Activated CD4-positive, alpha-beta T cell treated with anti-CD3 and anti-CD28 coated beads, Interleukin-2, amount 10 ng/mL, durations not matched to agents 7 days and 5 days (primary cell): ENCODE measurements at regions not wholly inside any gene's neighbourhood (a gene's known extent, or its start where the extent isn't known, plus 50 kb on each side); places are given as distances from the start of the nearest gene placed in this dataset.

ENCODE experiments used
- CTCF ChIA-PET: fragments of 350-600 bp; sonication (Branson Sonifier 250); formaldehyde crosslinking; loops from one replicate; lab custom pipeline; 2021; ENCODE audit warnings: antibody characterized with exemption; lab: Charles Lee
- POLR2A ChIA-PET: fragments of 350-600 bp; sonication (Branson Sonifier 250); formaldehyde crosslinking; loops from one replicate; lab custom pipeline; 2021; ENCODE audit warnings: antibody characterized with exemption; lab: Charles Lee
- DNase-seq: peaks from one replicate; pipeline ENCODE4 v3.0.0-alpha.2; 2020
- H3K27ac Mint-ChIP-seq: one replicate; pipeline ENCODE4 v1.8.0; 2021; ENCODE audit warnings: mild to moderate bottlenecking, moderate library complexity, mixed read lengths
- H3K27me3 Mint-ChIP-seq: one replicate; pipeline ENCODE4 v1.8.0; 2021; ENCODE audit warnings: mixed read lengths
- H3K36me3 Mint-ChIP-seq: one replicate; pipeline ENCODE4 v1.8.0; 2021; ENCODE audit warnings: low read depth, mixed read lengths
- H3K4me1 Mint-ChIP-seq: one replicate; pipeline ENCODE4 v1.8.0; 2021; ENCODE audit warnings: mixed read lengths
- H3K4me3 Mint-ChIP-seq: one replicate; pipeline ENCODE4 v1.8.0; 2021; ENCODE audit warnings: mild to moderate bottlenecking, moderate library complexity, mixed read lengths
- H3K9me3 Mint-ChIP-seq: one replicate; pipeline ENCODE4 v1.8.0; 2021; ENCODE audit warnings: mixed read lengths

DNA sequence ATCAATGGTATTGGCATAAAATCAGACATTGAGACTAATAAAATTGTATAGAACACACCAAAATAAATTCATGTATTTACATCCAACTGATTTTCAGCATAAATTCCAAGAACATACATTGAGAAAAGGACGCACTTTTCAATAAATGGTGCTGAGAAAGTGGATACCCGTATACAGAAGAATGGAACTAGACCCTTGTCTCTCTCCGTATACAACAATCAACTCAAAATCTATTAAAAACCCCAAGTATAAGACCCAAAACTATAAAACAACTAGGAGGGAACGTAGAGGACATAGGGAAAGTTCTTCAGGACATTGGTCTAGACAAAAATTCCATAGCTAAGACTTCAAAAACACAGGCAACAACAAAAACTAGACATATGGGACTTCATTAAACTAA lies 97.4 kb downstream of the GGTLC2 start:
- ChIA-PET POLR2A (no interaction called here), CTCF (interaction anchor here (4.1 kb wide), 1 partner anchor 12 kb away, joined by 13 read pairs; no protein-coding TSS in a partner anchor)
- H3K4me1 Mint-ChIP-seq = no peaks in the 10 kb centered on the region
- H3K36me3 Mint-ChIP-seq = no peaks in the 10 kb centered on the region
- H3K27ac Mint-ChIP-seq = no peak overlapping the region
- DNase-seq = no peak
- H3K9me3 Mint-ChIP-seq = no peaks in the 10 kb centered on the region
- peaks cover 40% of the 10 kb centered on the region for H3K27me3 Mint-ChIP-seq
- no peak overlapping the region for H3K4me3 Mint-ChIP-seq

DNA sequence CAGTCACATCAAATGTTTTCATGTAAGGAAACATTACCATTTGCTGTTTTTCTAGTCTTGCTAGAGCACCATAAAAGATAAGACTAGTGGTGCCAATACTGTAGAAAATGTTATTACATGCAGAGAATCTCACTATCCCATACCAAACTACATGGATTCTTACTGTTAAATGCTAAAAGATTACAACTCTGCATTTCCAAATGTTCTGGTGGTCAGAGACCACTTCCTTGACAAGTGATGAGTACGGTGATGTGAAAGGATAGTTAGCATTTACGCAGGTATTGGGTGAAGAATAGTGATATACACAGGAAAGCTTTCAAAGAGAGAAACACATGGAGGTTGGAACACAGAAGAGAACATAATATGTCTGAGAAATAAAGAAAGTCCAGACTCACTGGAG lies 98.2 kb downstream of the GGTLC2 start:
- POLR2A ChIA-PET = interaction anchor here (0.6 kb wide), 1 partner anchor 101 kb away, joined by 9 read pairs; no protein-coding TSS in a partner anchor
- CTCF ChIA-PET = interaction anchor here (4.1 kb wide), 1 partner anchor 11 kb away, joined by 13 read pairs; no protein-coding TSS in a partner anchor
- no peaks in the 10 kb centered on the region for H3K9me3 Mint-ChIP-seq
- no peak overlapping the region for H3K27ac Mint-ChIP-seq
- H3K27me3 Mint-ChIP-seq = peaks cover 35% of the 10 kb centered on the region
- no peak overlapping the region for H3K4me3 Mint-ChIP-seq
- no peaks in the 10 kb centered on the region for H3K36me3 Mint-ChIP-seq
- no peaks in the 10 kb centered on the region for H3K4me1 Mint-ChIP-seq
- no peak for DNase-seq

- ChIA-PET POLR2A (no interaction called here), CTCF (interaction anchor here (4.1 kb wide), 1 partner anchor 10 kb away, joined by 13 read pairs; no protein-coding TSS in a partner anchor)
- H3K27me3 Mint-ChIP-seq = peaks cover 32% of the 10 kb centered on the region
- H3K27ac Mint-ChIP-seq = no peak overlapping the region
- no peaks in the 10 kb centered on the region for H3K9me3 Mint-ChIP-seq
- no peaks in the 10 kb centered on the region for H3K36me3 Mint-ChIP-seq
- DNase-seq = no peak
- no peaks in the 10 kb centered on the region for H3K4me1 Mint-ChIP-seq
- H3K4me3 Mint-ChIP-seq = no peak overlapping the region
Observed at GRCh38 chr22:22743128-22743760, 98.8 kb downstream of the GGTLC2 start.

DNA sequence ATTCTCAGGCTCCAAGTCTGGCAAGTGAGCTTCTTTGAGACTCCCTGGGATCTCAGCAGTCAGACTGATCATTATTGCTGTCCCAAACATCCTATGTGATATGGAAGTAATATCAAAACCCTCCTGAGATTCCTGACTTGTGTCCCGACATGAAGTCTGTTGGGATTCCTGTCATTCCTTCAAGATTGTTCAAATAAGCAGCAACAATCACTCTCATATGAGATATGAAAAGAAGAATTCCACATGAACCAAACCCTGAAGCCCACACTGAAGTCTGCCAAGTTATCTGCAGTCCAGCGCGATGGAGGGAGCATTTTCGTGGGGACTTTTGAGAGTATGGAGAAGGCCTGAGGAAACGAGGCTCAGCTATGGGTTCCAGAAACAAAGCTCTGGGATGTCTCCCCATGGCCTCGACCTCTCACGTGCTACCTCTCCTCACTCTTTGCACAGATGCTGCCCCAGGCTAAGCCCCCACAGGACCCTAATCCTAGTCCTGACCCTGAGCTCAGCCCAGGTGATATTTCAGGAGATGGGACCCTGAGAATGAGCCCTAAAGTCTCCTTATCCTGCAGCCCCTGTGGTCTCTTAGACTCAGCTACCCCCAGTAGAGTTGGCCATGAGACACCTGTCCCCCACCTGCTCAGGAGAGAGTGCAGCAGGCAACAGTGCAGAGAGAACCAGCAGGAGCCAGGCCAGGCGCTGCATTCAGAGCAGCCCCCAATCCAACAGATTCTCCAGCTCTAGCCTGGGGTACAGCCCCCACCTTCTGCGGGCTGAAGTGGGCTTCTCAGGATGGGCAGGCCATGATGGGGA lies 100.2 kb downstream of the GGTLC2 start:
- POLR2A ChIA-PET = no interaction called here
- no peaks in the 10 kb centered on the region for H3K9me3 Mint-ChIP-seq
- H3K36me3 Mint-ChIP-seq = no peaks in the 10 kb centered on the region
- no peak overlapping the region for H3K4me3 Mint-ChIP-seq
- peaks cover 29% of the 10 kb centered on the region for H3K27me3 Mint-ChIP-seq
- H3K4me1 Mint-ChIP-seq = no peaks in the 10 kb centered on the region
- H3K27ac Mint-ChIP-seq = no peak overlapping the region
- CTCF ChIA-PET = interaction anchor here (1.1 to 4.1 kb wide), 6 partner anchors 9 to 356 kb away, joined by 3 to 13 read pairs (median 4); no protein-coding TSS in a partner anchor
- DNase-seq = no peak

- Mint-ChIP-seq H3K27me3 (peaks cover 23% of the 10 kb centered on the region), H3K27ac (no peak overlapping the region), H3K4me3 (no peak overlapping the region), H3K9me3 (no peaks in the 10 kb centered on the region), H3K4me1 (no peaks in the 10 kb centered on the region), H3K36me3 (no peaks in the 10 kb centered on the region)
- POLR2A ChIA-PET = no interaction called here
- peak; percentile 42 for DNase-seq
- CTCF ChIA-PET = interaction anchor here (0.8 to 4.1 kb wide), 10 partner anchors 8 to 355 kb away, joined by 3 to 13 read pairs (median 4); no protein-coding TSS in a partner anchor
Observed at GRCh38 chr22:22745225-22746060, 101.0 kb downstream of the GGTLC2 start.

DNA sequence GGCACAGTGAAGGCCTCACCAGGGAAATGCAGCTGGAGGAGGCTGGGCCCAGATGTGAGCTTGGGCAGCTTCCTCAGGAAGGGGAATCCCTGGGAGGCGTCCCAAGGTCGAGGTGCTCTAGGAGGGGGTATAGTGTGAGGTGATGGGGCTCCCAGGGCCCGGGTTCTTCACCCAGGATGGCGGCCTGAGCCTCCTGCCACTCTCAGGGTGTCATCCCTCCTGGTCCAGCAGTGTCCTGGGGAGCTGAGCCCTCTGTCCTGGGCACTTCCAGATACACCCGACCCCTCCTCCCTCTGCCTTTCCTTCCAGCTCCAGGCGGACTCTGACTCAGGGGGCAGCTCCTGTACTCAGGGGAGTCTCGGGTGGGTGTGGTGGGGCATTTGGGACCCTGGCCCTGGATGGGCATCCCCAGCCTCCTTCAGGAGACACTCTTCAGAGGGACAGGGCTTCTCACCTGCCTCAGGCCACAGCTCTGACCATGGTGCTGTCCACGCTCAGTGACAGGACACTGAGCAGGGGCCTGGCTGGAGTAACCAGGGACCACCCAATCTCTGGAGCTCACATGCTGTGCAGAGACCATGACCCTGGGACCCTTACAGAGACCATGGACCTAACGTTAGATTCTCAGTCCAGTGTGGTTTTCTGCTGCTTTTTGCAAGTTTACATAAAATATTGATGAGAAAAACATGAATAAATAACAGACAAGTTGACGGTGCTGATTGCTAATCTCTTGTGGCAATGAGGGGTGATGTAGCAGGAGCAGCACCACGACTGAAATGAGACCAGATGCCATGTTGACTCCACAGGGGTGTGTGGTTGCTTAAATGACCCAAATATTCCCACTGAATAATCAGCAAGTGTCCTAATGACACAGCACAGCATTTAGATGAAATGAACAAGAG lies 101.9 kb downstream of the GGTLC2 start:
- ChIA-PET CTCF (interaction anchor here (0.8 to 4.1 kb wide), 9 partner anchors 7 to 354 kb away, joined by 3 to 13 read pairs (median 4); no protein-coding TSS in a partner anchor), POLR2A (no interaction called here)
- no peak for DNase-seq
- H3K27ac Mint-ChIP-seq = no peak overlapping the region
- H3K4me3 Mint-ChIP-seq = no peak overlapping the region
- no peaks in the 10 kb centered on the region for H3K9me3 Mint-ChIP-seq
- no peaks in the 10 kb centered on the region for H3K36me3 Mint-ChIP-seq
- H3K27me3 Mint-ChIP-seq = peaks cover 16% of the 10 kb centered on the region
- H3K4me1 Mint-ChIP-seq = no peaks in the 10 kb centered on the region

GRCh38 chr22:22746963-22747933 lies 102.8 kb downstream of the GGTLC2 start:
- no peaks in the 10 kb centered on the region for H3K4me1 Mint-ChIP-seq
- H3K4me3 Mint-ChIP-seq = no peak overlapping the region
- CTCF ChIA-PET = interaction anchor here (1.7 kb wide), 1 partner anchor 11 kb away, joined by 6 read pairs; no protein-coding TSS in a partner anchor
- POLR2A ChIA-PET = no interaction called here
- H3K9me3 Mint-ChIP-seq = no peaks in the 10 kb centered on the region
- H3K36me3 Mint-ChIP-seq = no peaks in the 10 kb centered on the region
- no peak for DNase-seq
- H3K27ac Mint-ChIP-seq = no peak overlapping the region
- H3K27me3 Mint-ChIP-seq = peaks cover 12% of the 10 kb centered on the region

DNA sequence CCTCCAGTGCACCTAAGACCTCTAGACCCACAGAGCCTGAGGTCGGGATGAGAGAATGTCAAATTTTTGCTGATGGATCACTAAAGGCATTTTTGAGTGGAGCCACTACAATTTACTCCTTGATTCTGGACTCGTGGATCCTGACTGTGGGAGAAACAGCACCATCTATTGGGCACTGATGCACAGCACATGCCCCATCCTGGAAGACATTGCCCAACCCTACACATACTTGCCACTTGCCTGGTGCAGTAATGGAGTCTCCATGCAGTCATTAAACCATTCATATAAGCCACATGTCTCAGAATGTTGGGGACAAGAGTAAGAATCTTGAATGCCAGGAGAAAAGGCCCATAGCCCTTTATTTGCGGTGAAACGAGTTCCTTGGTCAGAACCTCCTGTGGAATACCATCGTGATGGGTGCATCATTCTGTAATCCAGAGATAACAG lies 103.9 kb downstream of the GGTLC2 start:
- Mint-ChIP-seq H3K36me3 (no peaks in the 10 kb centered on the region), H3K4me1 (peaks cover 4% of the 10 kb centered on the region), H3K9me3 (no peaks in the 10 kb centered on the region), H3K27me3 (peaks cover 6% of the 10 kb centered on the region), H3K27ac (no peak overlapping the region), H3K4me3 (no peak overlapping the region)
- peak; percentile 55 for DNase-seq
- ChIA-PET POLR2A (no interaction called here), CTCF (no interaction called here)

DNA sequence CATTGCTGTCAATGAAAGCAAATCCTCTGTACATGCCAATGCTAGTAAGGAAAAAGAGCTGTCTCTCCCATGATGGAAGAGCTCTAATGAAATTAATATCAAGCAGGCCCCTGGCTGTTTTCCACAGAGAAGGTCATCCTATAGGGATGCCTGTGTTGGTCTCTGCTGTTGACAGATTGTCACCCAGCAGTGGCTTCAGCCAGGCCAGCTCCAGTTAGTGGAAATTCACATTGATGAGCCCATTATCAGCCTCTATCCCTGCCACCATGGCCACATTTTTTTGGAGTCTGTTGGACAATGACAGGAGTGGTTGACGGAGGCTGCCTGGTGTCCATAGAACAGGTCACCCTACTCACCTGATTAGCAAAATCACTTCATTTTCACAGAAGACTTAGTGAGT lies 104.3 kb downstream of the GGTLC2 start:
- Mint-ChIP-seq H3K36me3 (no peaks in the 10 kb centered on the region), H3K4me3 (no peak overlapping the region), H3K27ac (no peak overlapping the region), H3K27me3 (peaks cover 2% of the 10 kb centered on the region), H3K4me1 (peaks cover 6% of the 10 kb centered on the region), H3K9me3 (no peaks in the 10 kb centered on the region)
- DNase-seq = no peak
- CTCF ChIA-PET = no interaction called here
- POLR2A ChIA-PET = no interaction called here

GRCh38 chr22:22749167-22749758 lies 104.8 kb downstream of the GGTLC2 start:
- no peak overlapping the region for H3K27ac Mint-ChIP-seq
- peaks cover 6% of the 10 kb centered on the region for H3K4me1 Mint-ChIP-seq
- CTCF ChIA-PET = interaction anchor here (1.1 kb wide), 1 partner anchor 135 kb away, joined by 3 read pairs; no protein-coding TSS in a partner anchor
- H3K27me3 Mint-ChIP-seq = no peaks in the 10 kb centered on the region
- POLR2A ChIA-PET = no interaction called here
- H3K9me3 Mint-ChIP-seq = no peaks in the 10 kb centered on the region
- no peak overlapping the region for H3K4me3 Mint-ChIP-seq
- H3K36me3 Mint-ChIP-seq = no peaks in the 10 kb centered on the region
- no peak for DNase-seq
